ENCODE measurements at regions not wholly inside any gene's neighbourhood (a gene's known extent, or its start where the extent isn't known, plus 50 kb on each side); places are given as distances from the start of the nearest gene placed in this dataset.

DNA sequence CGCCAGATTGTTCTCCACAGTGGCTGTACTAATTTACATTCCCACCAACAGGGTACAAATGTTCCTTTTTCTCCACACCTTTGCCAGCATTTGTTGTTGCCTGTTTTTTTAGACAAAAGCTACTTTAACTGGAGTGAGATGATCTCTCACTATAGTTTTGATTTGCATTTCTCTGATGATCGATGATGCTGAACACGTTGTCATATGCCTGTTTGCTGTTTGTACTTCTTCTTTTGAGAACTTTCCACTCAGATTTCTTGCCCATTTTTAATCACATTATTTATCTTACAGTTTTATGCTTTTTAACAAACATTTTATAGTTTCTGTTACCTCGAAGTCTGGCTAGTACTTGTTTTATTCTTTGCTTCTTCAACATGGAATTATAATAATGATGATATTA, 643.7 kb upstream of the ALCAM start:
- no peak overlapping the region for H4K91ac ChIP-seq (ENCODE audit: insufficient read length, low read depth, low read length)
- no peak for DNase-seq
- H3T11ph ChIP-seq (ENCODE audit: low read length), result no peak overlapping the region
- H3K23me2 ChIP-seq (ENCODE audit: insufficient read length, low read depth, low read length, poor library complexity, severe bottlenecking), result no peaks in the 10 kb centered on the region
- no peaks in the 10 kb centered on the region for H3K79me1 ChIP-seq (ENCODE audit: insufficient read depth, low read depth, low read length, poor library complexity, severe bottlenecking)
- H3K27me3 ChIP-seq (ENCODE audit: insufficient read depth, low read length), result no peaks in the 10 kb centered on the region
- H3K9me3 ChIP-seq (ENCODE audit: control insufficient read depth, low read depth, low read length), result no peaks in the 10 kb centered on the region
- Mint-ChIP-seq H3K9me3 (peaks cover 0 to 2% of the 10 kb centered on the region in 2 experiments; a peak in 4 of 5 replicates), H3K36me3 (ENCODE audit: insufficient read depth in 1 of 3, low read depth in 3 of 3) (no peaks in the 10 kb centered on the region), H3K27ac (no peak overlapping the region), H3K27me3 (ENCODE audit: low read depth) (no peaks in the 10 kb centered on the region), H3K4me3 (no peak overlapping the region), H3K4me1 (no peaks in the 10 kb centered on the region; a peak in 1 of 4 replicates)
- H3K56ac ChIP-seq (ENCODE audit: insufficient read length, low read depth, low read length), result no peak overlapping the region
- TF ChIP-seq, protein P1, sequence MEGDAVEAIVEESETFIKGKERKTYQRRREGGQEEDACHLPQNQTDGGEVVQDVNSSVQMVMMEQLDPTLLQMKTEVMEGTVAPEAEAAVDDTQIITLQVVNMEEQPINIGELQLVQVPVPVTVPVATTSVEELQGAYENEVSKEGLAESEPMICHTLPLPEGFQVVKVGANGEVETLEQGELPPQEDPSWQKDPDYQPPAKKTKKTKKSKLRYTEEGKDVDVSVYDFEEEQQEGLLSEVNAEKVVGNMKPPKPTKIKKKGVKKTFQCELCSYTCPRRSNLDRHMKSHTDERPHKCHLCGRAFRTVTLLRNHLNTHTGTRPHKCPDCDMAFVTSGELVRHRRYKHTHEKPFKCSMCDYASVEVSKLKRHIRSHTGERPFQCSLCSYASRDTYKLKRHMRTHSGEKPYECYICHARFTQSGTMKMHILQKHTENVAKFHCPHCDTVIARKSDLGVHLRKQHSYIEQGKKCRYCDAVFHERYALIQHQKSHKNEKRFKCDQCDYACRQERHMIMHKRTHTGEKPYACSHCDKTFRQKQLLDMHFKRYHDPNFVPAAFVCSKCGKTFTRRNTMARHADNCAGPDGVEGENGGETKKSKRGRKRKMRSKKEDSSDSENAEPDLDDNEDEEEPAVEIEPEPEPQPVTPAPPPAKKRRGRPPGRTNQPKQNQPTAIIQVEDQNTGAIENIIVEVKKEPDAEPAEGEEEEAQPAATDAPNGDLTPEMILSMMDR (conservative IDR thresholded peaks at IDR 0.05), result no peak
- H3K79me2 ChIP-seq (ENCODE audit: insufficient read depth, low read length), result no peaks in the 10 kb centered on the region
- no peak overlapping the region for H2BK5ac ChIP-seq (ENCODE audit: insufficient read length, low read length)
- H2BK12ac ChIP-seq (ENCODE audit: insufficient read length, low read depth, low read length), result no peak overlapping the region
- no peak overlapping the region for H4K5ac ChIP-seq (ENCODE audit: insufficient read length, low read depth, low read length)
- H3K27ac ChIP-seq (ENCODE audit: insufficient read length, low read depth, low read length), result no peak overlapping the region
- H3K18ac ChIP-seq (ENCODE audit: insufficient read length, low read depth, low read length), result no peak overlapping the region
- H3K4me2 ChIP-seq (ENCODE audit: insufficient read depth, insufficient read length, low read length), result no peak overlapping the region
- no peak overlapping the region for H2BK120ac ChIP-seq (ENCODE audit: low read depth, low read length, poor library complexity, severe bottlenecking)
- H3K4ac ChIP-seq (ENCODE audit: low read depth, low read length), result no peak overlapping the region
- H4K20me1 ChIP-seq (ENCODE audit: control insufficient read depth, insufficient read depth, insufficient read length), result no peaks in the 10 kb centered on the region
- H3K4me1 ChIP-seq (ENCODE audit: insufficient read depth, low read length), result no peaks in the 10 kb centered on the region
- no peak overlapping the region for H2BK20ac ChIP-seq (ENCODE audit: low read depth, low read length, poor library complexity, severe bottlenecking)
- no peak overlapping the region for H3K9ac ChIP-seq (ENCODE audit: extremely low read depth, insufficient read length, low read length)
- no peak overlapping the region for H3K14ac ChIP-seq (ENCODE audit: insufficient read depth, low read length)
- no peak overlapping the region for H2AK5ac ChIP-seq (ENCODE audit: insufficient read length, low read length)
- H2BK15ac ChIP-seq (ENCODE audit: low read depth, low read length), result no peak overlapping the region
- WGBS (ENCODE audit: extremely low coverage, insufficient read length, low lambda C conversion rate), result no CpG with 5 or more reads among the region's 4 CpGs
- no peak overlapping the region for H2AFZ ChIP-seq (ENCODE audit: low read length)
- no peak overlapping the region for H3K23ac ChIP-seq (ENCODE audit: insufficient read length, low read depth, low read length)
- H4K8ac ChIP-seq (replicated peaks; ENCODE audit: insufficient read length, low read depth, low read length), result no peak overlapping the region
